Parathyroid adenoma (tissue), 2 donors: ENCODE measurements at regions not wholly inside any gene's neighbourhood (a gene's known extent, or its start where the extent isn't known, plus 50 kb on each side); places are given as distances from the start of the nearest gene placed in this dataset.

ENCODE experiments used
- H2AFZ ChIP-seq: fragments of 300-600 bp; sonication (generic); one replicate; pipeline ENCODE4 v1.7.0; 2017; ENCODE audit warnings: antibody characterized with exemption, mild to moderate bottlenecking
- H3K27ac ChIP-seq: fragments of 300-600 bp; sonication (generic); one replicate; pipeline ENCODE4 v1.7.0; 2017
- H3K27me3 ChIP-seq: fragments of 300-600 bp; sonication (generic); one replicate; pipeline ENCODE4 v1.7.0; 2017; ENCODE audit warnings: low read length; ENCODE audit not compliant: control insufficient read depth, insufficient read depth
- H3K36me3 ChIP-seq: fragments of 300-600 bp; sonication (generic); one replicate; pipeline ENCODE4 v1.7.0; 2017; ENCODE audit warnings: low read length; ENCODE audit not compliant: control insufficient read depth, insufficient read depth
- H3K4me1 ChIP-seq: fragments of 300-600 bp; sonication (generic); one replicate; pipeline ENCODE4 v1.7.0; 2017; ENCODE audit warnings: control low read depth
- H3K4me2 ChIP-seq: fragments of 300-600 bp; sonication (generic); one replicate; pipeline ENCODE4 v1.7.0; 2017; ENCODE audit warnings: low read length
- H3K4me3 ChIP-seq: fragments of 300-600 bp; sonication (generic); one replicate; pipeline ENCODE4 v1.7.0; 2017; ENCODE audit warnings: low read depth, low read length
- H3K79me2 ChIP-seq: fragments of 300-600 bp; sonication (generic); one replicate; pipeline ENCODE4 v1.7.0; 2017; ENCODE audit warnings: control low read depth
- H3K9ac ChIP-seq: fragments of 300-600 bp; sonication (generic); one replicate; pipeline ENCODE4 v1.7.0; 2017; ENCODE audit warnings: mild to moderate bottlenecking
- H3K9me3 ChIP-seq: fragments of 300-600 bp; sonication (generic); one replicate; pipeline ENCODE4 v1.7.0; 2017; ENCODE audit warnings: low read length; ENCODE audit not compliant: control insufficient read depth
- CTCF ChIP-seq: fragments of 300-600 bp; sonication (generic); IDR thresholded peaks from one replicate; pipeline ENCODE4 v1.7.0; 2017; ENCODE audit warnings: antibody characterized with exemption, mild to moderate bottlenecking
- donor health status: primary hyperparathyroidism.

- Histone ChIP-seq H3K4me3 (no peak overlapping the region), H3K9ac (no peak overlapping the region), H3K27ac (no peak overlapping the region), H3K36me3 (no peaks in the 10 kb centered on the region), H3K4me2 (no peak overlapping the region), H3K4me1 (no peaks in the 10 kb centered on the region), H3K9me3 (no peaks in the 10 kb centered on the region), H3K27me3 (no peaks in the 10 kb centered on the region), H2AFZ (no peak overlapping the region), H3K79me2 (no peaks in the 10 kb centered on the region)
- no peak for TF ChIP-seq CTCF
These were observed 55.1 kb upstream of the SLC1A1 start for GRCh38 chr9:4435197-4435596.

GRCh38 chr9:4433379-4433778, 56.9 kb upstream of the SLC1A1 start:
- no peaks in the 10 kb centered on the region for H3K27me3 ChIP-seq
- H3K4me3 ChIP-seq, result no peak overlapping the region
- H2AFZ ChIP-seq, result no peak overlapping the region
- H3K36me3 ChIP-seq, result no peaks in the 10 kb centered on the region
- no peak for TF ChIP-seq CTCF
- H3K27ac ChIP-seq, result no peak overlapping the region
- H3K79me2 ChIP-seq, result no peaks in the 10 kb centered on the region
- no peak overlapping the region for H3K9ac ChIP-seq
- no peaks in the 10 kb centered on the region for H3K9me3 ChIP-seq
- no peaks in the 10 kb centered on the region for H3K4me1 ChIP-seq
- H3K4me2 ChIP-seq, result no peak overlapping the region

GRCh38 chr9:4430432-4431261, 59.6 kb upstream of the SLC1A1 start:
- Histone ChIP-seq H3K36me3 (no peaks in the 10 kb centered on the region), H3K9ac (no peak overlapping the region), H3K4me2 (no peak overlapping the region), H3K9me3 (no peaks in the 10 kb centered on the region), H3K27ac (no peak overlapping the region), H3K4me1 (no peaks in the 10 kb centered on the region), H3K27me3 (no peaks in the 10 kb centered on the region), H2AFZ (no peak overlapping the region), H3K4me3 (no peak overlapping the region), H3K79me2 (no peaks in the 10 kb centered on the region)
- TF ChIP-seq CTCF, result no peak

GRCh38 chr9:4425319-4426045, 64.8 kb upstream of the SLC1A1 start:
- H3K27ac ChIP-seq, result no peak overlapping the region
- H3K4me2 ChIP-seq, result no peak overlapping the region
- no peaks in the 10 kb centered on the region for H3K36me3 ChIP-seq
- no peaks in the 10 kb centered on the region for H3K4me1 ChIP-seq
- H3K4me3 ChIP-seq, result no peak overlapping the region
- no peaks in the 10 kb centered on the region for H3K79me2 ChIP-seq
- TF ChIP-seq CTCF, result no peak
- H3K27me3 ChIP-seq, result no peaks in the 10 kb centered on the region
- H3K9me3 ChIP-seq, result no peaks in the 10 kb centered on the region
- H3K9ac ChIP-seq, result no peak overlapping the region
- H2AFZ ChIP-seq, result no peak overlapping the region
